HG03108 (cell line): ENCODE measurements at regions not wholly inside any gene's neighbourhood (a gene's known extent, or its start where the extent isn't known, plus 50 kb on each side); places are given as distances from the start of the nearest gene placed in this dataset.
A peak's percentile ranks its signal among the peaks of the same experiment; 100 is the strongest.

Experiments used
- ATAC-seq: cut with Tn5 transposase; IDR thresholded peaks from one replicate; pipeline ENCODE4 v1.9.1; 2021; ENCODE audit warnings: moderate library complexity; ENCODE audit not compliant: unreplicated experiment

DNA sequence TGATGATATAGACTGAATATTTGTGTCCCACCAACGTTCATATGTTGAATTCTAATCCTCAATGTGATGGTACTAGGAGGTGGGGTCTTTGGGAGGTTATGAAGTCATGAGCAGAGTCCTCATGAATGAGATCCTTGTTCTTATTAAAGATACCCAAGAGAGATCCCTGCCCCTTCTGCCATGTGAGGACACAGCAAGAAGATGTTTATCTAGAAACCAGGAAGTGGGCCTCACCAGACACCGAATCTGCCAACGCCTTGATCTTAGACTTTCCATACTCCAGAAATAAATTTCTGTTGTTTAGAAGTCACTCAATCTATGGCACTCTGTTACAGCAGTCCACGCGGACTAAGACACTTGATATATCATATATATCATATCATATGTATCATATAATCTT is 67.7 kb upstream of the GCM1 start:
- ATAC-seq = no peak

DNA sequence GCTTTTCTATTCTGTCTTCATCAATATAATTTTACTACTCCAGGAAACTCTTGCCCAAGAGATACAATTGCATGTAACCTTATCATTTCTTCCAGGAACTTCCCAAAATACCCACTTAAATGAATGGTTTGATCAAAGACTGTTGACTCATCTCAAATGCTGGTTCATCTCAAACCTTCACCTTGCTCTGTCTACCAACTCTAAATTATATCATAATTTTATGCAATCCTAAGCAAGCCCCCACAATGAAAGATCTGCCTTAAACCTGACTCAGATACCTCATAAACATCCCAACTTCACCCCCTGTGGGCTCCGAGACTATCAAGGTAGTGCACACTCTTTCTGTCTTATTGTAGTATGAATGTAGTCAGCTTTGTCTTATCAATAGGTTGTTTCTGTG is 65.5 kb upstream of the GCM1 start:
- ATAC-seq = no peak

DNA sequence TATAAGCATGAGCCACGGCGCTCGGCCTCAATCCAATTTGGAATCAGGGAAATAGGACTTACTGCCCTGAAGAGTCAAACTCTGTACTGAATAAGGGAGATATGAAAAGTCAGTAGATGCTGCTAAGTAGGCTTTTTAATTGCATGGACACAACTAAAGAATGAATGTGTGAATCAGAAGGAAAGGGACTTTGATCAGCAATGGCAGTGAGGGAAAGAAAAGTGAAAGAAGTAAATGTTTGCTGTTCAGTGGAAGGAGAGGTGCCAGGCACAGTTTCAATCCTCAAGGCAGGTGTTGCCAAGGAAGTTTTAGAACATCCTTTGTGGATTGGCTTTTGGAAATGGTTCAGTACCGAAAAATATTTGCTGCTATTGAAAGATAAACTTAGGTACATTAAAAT is 62.2 kb upstream of the GCM1 start:
- no peak for ATAC-seq

DNA sequence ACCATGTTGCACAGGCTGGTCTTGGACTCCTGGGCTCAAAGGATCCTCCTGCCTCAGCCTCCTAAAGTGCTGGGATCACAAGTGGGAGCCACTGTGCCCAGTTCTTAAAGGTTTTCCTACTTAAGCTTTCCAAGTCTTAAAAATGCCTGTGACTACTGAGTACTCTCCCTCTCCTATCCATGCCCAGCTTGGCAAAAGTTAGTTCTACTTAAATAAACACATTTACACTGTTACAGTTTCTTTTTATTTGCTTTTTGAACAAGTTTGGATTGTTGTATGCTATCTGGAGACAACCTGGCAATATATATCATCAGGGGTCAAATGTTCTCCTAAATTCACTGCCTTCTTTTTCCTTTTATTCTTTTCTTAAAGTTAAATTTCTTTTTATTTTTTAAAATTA is 61.0 kb upstream of the GCM1 start:
- ATAC-seq = no peak

DNA sequence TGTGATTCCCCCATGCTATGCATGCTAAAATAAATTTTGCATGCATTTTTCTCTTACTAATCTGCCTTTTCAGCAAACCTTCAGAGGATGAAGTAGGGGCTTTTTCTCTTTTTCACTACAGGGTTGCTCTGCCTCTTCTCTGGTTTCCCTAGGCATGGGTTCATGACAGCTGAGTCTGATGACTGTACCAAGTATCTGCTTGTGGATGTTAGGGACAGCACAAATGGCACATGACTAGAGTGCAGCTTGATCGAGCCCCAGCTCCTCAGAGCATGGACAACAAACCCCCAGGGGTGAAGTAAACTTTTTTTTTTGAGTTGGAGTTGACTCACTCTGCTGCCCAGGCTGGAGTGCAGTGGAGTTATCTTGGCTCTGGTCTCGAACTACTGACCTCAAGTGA is 57.1 kb upstream of the GCM1 start:
- ATAC-seq = no peak

DNA sequence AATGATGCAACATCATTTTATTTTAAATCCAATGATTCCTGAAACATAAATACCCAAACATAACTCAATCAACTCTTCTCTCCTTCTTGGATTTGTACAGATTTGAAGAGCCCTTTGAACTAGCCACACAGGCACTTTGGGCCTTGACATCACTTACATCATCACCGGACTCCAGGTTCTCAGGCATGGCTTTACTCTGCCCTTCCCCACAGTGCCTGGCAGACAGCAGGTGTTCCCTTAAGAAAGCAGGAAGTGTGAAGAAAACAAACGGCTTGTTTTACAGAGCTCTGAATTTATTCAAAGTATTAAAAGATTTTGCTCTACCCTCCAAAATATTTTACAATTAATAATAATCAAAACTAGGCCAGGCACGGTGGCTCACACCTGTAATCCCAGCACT is 54.8 kb upstream of the GCM1 start:
- ATAC-seq = no peak

DNA sequence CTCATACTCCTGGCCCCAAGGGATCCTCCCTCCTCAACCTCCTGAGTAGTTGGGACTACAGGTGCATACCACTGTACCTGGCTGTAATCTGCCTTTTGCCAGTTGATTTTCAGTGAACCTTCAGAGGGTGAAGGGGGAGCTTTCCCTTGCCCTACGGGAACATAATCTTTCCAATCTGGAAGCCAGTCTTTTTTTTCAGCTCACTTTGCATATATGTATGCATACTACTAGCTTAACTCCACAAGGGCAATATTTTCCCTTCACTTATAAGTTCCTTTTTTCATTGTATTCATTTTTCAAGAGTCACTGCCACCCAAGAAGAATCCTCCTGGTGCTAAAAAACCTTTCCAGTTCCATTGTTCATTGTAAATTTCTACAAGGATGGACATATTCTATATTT is 53.4 kb upstream of the GCM1 start:
- ATAC-seq = no peak

DNA sequence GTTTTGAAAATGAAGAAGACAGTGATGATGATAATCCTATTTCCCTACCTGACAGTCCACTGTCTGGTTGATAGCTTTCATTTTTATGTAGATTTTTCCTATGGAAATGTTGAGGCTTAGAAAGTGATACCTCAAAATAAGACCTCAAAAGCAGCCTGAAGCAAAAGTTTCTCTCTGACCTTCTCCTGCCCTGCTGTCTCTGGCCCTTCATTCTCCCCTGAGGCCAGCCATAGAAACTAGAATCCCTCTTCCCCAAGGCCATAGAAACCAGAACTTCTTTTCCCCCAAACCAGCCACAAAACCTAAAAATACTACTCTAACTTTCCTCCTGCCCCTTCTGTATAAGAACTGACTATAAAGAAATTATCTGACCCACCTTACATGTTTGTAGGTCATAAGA is 52.6 kb upstream of the GCM1 start:
- no peak for ATAC-seq

DNA sequence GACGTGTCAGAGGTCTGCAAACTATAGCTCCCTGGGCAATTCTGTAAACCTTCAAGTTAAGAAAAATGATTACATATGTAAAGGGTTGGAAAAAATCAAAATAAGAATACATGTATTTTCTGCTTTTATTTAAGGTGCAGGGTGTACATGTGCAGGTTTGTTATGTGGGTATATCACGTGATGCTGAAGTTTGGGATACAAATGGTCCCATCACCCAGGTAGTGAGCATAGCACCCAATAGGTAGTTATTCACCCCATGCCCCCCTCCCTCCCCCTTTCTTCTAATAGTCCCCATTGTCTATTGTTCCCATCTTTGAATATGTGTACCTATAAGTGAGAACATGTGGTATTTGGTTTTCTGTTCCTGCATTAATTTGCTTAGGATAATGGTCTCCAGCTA is 51.1 kb upstream of the GCM1 start:
- no peak for ATAC-seq

DNA sequence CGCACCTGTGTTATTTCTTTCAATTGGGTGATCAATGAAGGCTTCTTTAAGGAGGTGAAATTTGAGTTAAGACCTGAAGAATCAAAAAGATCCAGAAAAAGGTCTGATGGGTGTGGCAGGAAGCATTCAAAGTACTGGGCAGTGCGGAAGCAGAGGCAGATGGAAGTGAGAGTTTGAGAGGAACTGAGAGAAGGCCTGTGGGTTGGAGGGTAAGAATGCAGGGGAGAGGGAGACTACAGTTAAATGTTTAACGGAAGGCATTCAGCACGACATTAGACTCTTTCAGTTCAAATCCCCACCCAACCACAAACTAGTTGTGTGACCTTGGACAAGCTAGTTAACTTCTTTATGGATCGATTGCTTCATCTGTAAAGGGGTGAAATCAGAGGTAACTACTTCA is 50.5 kb upstream of the GCM1 start:
- ATAC-seq = peak; percentile 90
